GM06990 (cell line): ENCODE measurements at regions not wholly inside any gene's neighbourhood (a gene's known extent, or its start where the extent isn't known, plus 50 kb on each side); places are given as distances from the start of the nearest gene placed in this dataset.

Experiments used
- DNase-seq: peaks from one replicate; pipeline ENCODE4 v3.0.0-alpha.2; 2011; ENCODE audit not compliant: insufficient read length; ENCODE audit errors: extremely low read depth
- H3K27me3 ChIP-seq: replicated peaks from 2 replicates; pipeline ENCODE4 v1.6.0; 2011; ENCODE audit warnings: low read length; ENCODE audit not compliant: control insufficient read depth, insufficient read depth
- H3K36me3 ChIP-seq: 2 replicates; pipeline ENCODE4 v1.5.1; 2011; ENCODE audit warnings: low read length; ENCODE audit not compliant: control insufficient read depth, insufficient read depth
- H3K4me3 ChIP-seq: replicated peaks from 2 replicates; pipeline ENCODE4 v1.5.1; 2011; ENCODE audit warnings: low read depth, mild to moderate bottlenecking, control low read depth, low read length
- CTCF ChIP-seq: IDR thresholded peaks from 2 replicates; pipeline ENCODE4 v1.5.1; 2011; ENCODE audit warnings: low read length, control low read depth, mild to moderate bottlenecking, inconsistent platforms; ENCODE audit not compliant: insufficient read depth, poor library complexity, severe bottlenecking

GRCh38 chr11:97974798-97975498, 1045.8 kb upstream of the CNTN5 start:
- no peak overlapping the region for H3K4me3 ChIP-seq
- H3K36me3 ChIP-seq: no peaks in the 10 kb centered on the region
- DNase-seq: no peak
- H3K27me3 ChIP-seq: no peaks in the 10 kb centered on the region
- no peak for TF ChIP-seq CTCF

GRCh38 chr11:97977726-97978125, 1043.0 kb upstream of the CNTN5 start:
- Histone ChIP-seq H3K4me3 (no peak overlapping the region), H3K36me3 (no peaks in the 10 kb centered on the region), H3K27me3 (no peaks in the 10 kb centered on the region)
- no peak for TF ChIP-seq CTCF
- no peak for DNase-seq

GRCh38 chr11:97979741-97980140, 1041.0 kb upstream of the CNTN5 start:
- no peak for TF ChIP-seq CTCF
- no peak for DNase-seq

GRCh38 chr11:97982512-97982911, 1038.2 kb upstream of the CNTN5 start:
- no peak for DNase-seq
- TF ChIP-seq CTCF: no peak
- no peaks in the 10 kb centered on the region for H3K27me3 ChIP-seq
- H3K4me3 ChIP-seq: no peak overlapping the region
- no peaks in the 10 kb centered on the region for H3K36me3 ChIP-seq

More at GRCh38 chr11:97979741-97980140, 1041.0 kb upstream of the CNTN5 start:
- H3K27me3 ChIP-seq: no peaks in the 10 kb centered on the region
- no peaks in the 10 kb centered on the region for H3K36me3 ChIP-seq
- no peak overlapping the region for H3K4me3 ChIP-seq

- no peak overlapping the region for H3K4me3 ChIP-seq
- no peak for DNase-seq
- H3K36me3 ChIP-seq: no peaks in the 10 kb centered on the region
- no peak for TF ChIP-seq CTCF
- no peaks in the 10 kb centered on the region for H3K27me3 ChIP-seq
Observed at GRCh38 chr11:97989121-97989520, 1031.6 kb upstream of the CNTN5 start.
